K562 (cell line): ENCODE measurements at regions not wholly inside any gene's neighbourhood (a gene's known extent, or its start where the extent isn't known, plus 50 kb on each side); places are given as distances from the start of the nearest gene placed in this dataset.

Experiments
- ATAC-seq: fragments of 200-7000 bp; cut with Tn5 transposase; 3 replicates; pipeline ENCODE4 v1.9.1; 2020; ENCODE audit warnings: moderate library complexity
- BruUV-seq: library from RNA; stranded (reverse); fragments of 400-500 nt; replicated peaks from 2 replicates; lab custom pipeline; 2021; lab: Mats Ljungman, UMichigan
- CTCF ChIA-PET: fragments of 300-600 bp; formaldehyde crosslinking; extraction: SDS; loops from one replicate; lab custom pipeline; 2021; ENCODE audit warnings: low intra/inter-chr PET ratio; lab: Yijun Ruan, JAX
- POLR2A ChIA-PET: fragments of 300-600, 350-650 bp; sonication (Branson Sonifier 250); formaldehyde crosslinking; extraction: SDS; loops from one replicate; lab custom pipeline; 2021; ENCODE audit warnings: antibody characterized with exemption, inconsistent platforms; lab: Yijun Ruan, JAX
- DNase-seq, 4 experiments: peaks; one replicate each; pipeline versions ENCODE4 v3.0.0 to v3.0.0-alpha.2; 2011 to 2018; ENCODE audit warnings: low spot score in 3 of 4, mixed read lengths in 3 of 4; ENCODE audit errors: extremely low read depth in 1 of 4
- FAIRE-seq: peaks from 2 replicates; lab custom pipeline; 2011; peaks lifted over from hg19 to GRCh38; lab: Jason Lieb, UNC
- H2AFZ ChIP-seq: 2 replicates; pipeline ENCODE4 v1.6.0; 2011; ENCODE audit warnings: low read depth, low read length, control low read depth, inconsistent platforms
- H3K27ac ChIP-seq: fragments of 200-600 bp; 3 replicates; pipeline ENCODE4 v1.8.0; 2011; ENCODE audit warnings: low read depth, mild to moderate bottlenecking, control low read depth, inconsistent platforms, low read length, moderate library complexity, mixed read lengths; ENCODE audit errors: extremely low read depth
- H3K27me3 ChIP-seq, 2 experiments: fragments of 300-600 bp in 1 of 2; 2 replicates in 1 of 2; 3 replicates in 1 of 2; pipeline versions ENCODE4 v1.6.0 to v1.8.0; 2011; ENCODE audit warnings: inconsistent platforms in 2 of 2, low read length in 2 of 2, mild to moderate bottlenecking in 1 of 2, mixed read lengths in 1 of 2, moderate library complexity in 1 of 2; ENCODE audit not compliant: control insufficient read depth in 2 of 2, insufficient read depth in 2 of 2
- H3K36me3 ChIP-seq: fragments of 300-600 bp; 3 replicates; pipeline ENCODE4 v1.8.0; 2011; ENCODE audit warnings: mild to moderate bottlenecking, low read length, inconsistent platforms; ENCODE audit not compliant: control insufficient read depth, insufficient read depth
- H3K4me1 ChIP-seq, 2 experiments: fragments of 200-600 bp in 1 of 2; replicated peaks in 1 of 2; 2 replicates in 1 of 2; 3 replicates in 1 of 2; pipeline versions ENCODE4 v1.5.1 to v1.8.0; 2011; ENCODE audit warnings: inconsistent platforms in 2 of 2, low read length in 2 of 2, mild to moderate bottlenecking in 1 of 2, mixed read lengths in 1 of 2, moderate library complexity in 1 of 2; ENCODE audit not compliant: control insufficient read depth in 2 of 2, insufficient read depth in 2 of 2
- H3K4me2 ChIP-seq: 2 replicates; pipeline ENCODE4 v1.6.1; 2011; ENCODE audit warnings: low read length, control low read depth, inconsistent platforms, mixed read lengths; ENCODE audit not compliant: insufficient read depth
- H3K4me3 ChIP-seq: fragments of 200-600 bp; sonication (generic), shearing (Covaris generic); 2 replicates; pipeline ENCODE4 v1.5.1; 2016; ENCODE audit warnings: control low read depth, inconsistent platforms
- H3K79me2 ChIP-seq: fragments of 200-600 bp; 3 replicates; pipeline ENCODE4 v1.8.0; 2011; ENCODE audit warnings: low read length, inconsistent platforms; ENCODE audit not compliant: control insufficient read depth, insufficient read depth
- H3K9ac ChIP-seq, 2 experiments: 2 replicates each; pipeline versions ENCODE4 v1.6.0 to v1.6.1; 2011; ENCODE audit warnings: low read depth in 2 of 2, low read length in 2 of 2, control low read depth in 1 of 2, inconsistent platforms in 1 of 2, mild to moderate bottlenecking in 1 of 2, mixed read lengths in 1 of 2; ENCODE audit not compliant: insufficient read depth in 1 of 2
- H3K9me1 ChIP-seq: one replicate; pipeline ENCODE4 v1.6.0; 2011; ENCODE audit warnings: inconsistent platforms, mild to moderate bottlenecking, low read length, moderate library complexity; ENCODE audit not compliant: control insufficient read depth, insufficient read depth
- H3K9me3 ChIP-seq: replicated peaks from 2 replicates; pipeline ENCODE4 v1.5.1; 2011; ENCODE audit warnings: low read depth, low read length, inconsistent platforms; ENCODE audit not compliant: control insufficient read depth, insufficient read depth
- H4K20me1 ChIP-seq: replicated peaks from 2 replicates; pipeline ENCODE4 v1.6.1; 2011; ENCODE audit warnings: low read length, inconsistent platforms, mixed read lengths; ENCODE audit not compliant: control insufficient read depth, insufficient read depth
- ATF1 ChIP-seq, 2 experiments: fragments of 450-650 bp in 1 of 2; IDR thresholded peaks; 2 replicates each; pipeline ENCODE4 v1.6.1; 2016; ENCODE audit warnings: missing compliant biosample characterization in 1 of 2, missing genetic modification characterization in 1 of 2
- CCAR2 ChIP-seq: fragments of 200-400 bp; formaldehyde crosslinking; IDR thresholded peaks from 2 replicates; pipeline ENCODE4 v1.6.1; 2017; ENCODE audit warnings: mild to moderate bottlenecking, low read depth, low read length
- CEBPG ChIP-seq, 3 experiments: fragments of 200-800 bp in 1 of 3; sonication (Bioruptor generic) in 1 of 3; sonication (generic) in 1 of 3; formaldehyde crosslinking in 1 of 3; IDR thresholded peaks in 2 of 3; conservative IDR thresholded peaks in 1 of 3; 2 replicates each; pipeline versions ENCODE4 v1.6.1 to v1.8.0; 2016 to 2022; ENCODE audit warnings: missing compliant biosample characterization in 2 of 3, missing genetic modification characterization in 2 of 3, mild to moderate bottlenecking in 1 of 3, missing genetic modification reagents in 1 of 3
- GTF2E2 ChIP-seq: fragments of 200-800 bp; sonication (Bioruptor generic); IDR thresholded peaks from 2 replicates; pipeline ENCODE4 v1.6.1; 2016; ENCODE audit warnings: missing genetic modification characterization, missing compliant biosample characterization
- MTA3 ChIP-seq: fragments of 450-650 bp; formaldehyde crosslinking; IDR thresholded peaks from 2 replicates; pipeline ENCODE4 v1.6.1; 2017; ENCODE audit warnings: mild to moderate bottlenecking, borderline replicate concordance
- NR2C2 ChIP-seq, 2 experiments: fragments of 200-800 bp in 1 of 2; sonication (Bioruptor generic) in 1 of 2; sonication (generic) in 1 of 2; formaldehyde crosslinking in 1 of 2; IDR thresholded peaks; 2 replicates each; pipeline versions ENCODE4 v1.6.1 to v1.8.0; 2016 to 2022; ENCODE audit warnings: mild to moderate bottlenecking in 1 of 2, missing compliant biosample characterization in 1 of 2, missing genetic modification characterization in 1 of 2, missing genetic modification reagents in 1 of 2
- SMAD2 ChIP-seq: fragments of 150-350 bp; IDR thresholded peaks from 2 replicates; pipeline ENCODE4 v1.6.1; 2014; ENCODE audit warnings: low read depth, mild to moderate bottlenecking, low read length
- SRSF1 ChIP-seq: fragments of 200-400 bp; formaldehyde crosslinking; IDR thresholded peaks from 2 replicates; pipeline ENCODE4 v1.6.1; 2017; ENCODE audit warnings: mild to moderate bottlenecking, low read depth, low read length, moderate library complexity
- ZC3H4 ChIP-seq: sonication (generic); formaldehyde crosslinking; IDR thresholded peaks from 2 replicates; pipeline ENCODE4 v1.9.0; 2021; ENCODE audit warnings: missing genetic modification reagents, borderline replicate concordance
- ZNF23 ChIP-seq: fragments of 250-450 bp; sonication (Bioruptor Pico); IDR thresholded peaks from 2 replicates; pipeline ENCODE4 v1.4.0; 2020; ENCODE audit warnings: mild to moderate bottlenecking
- ZNF583 ChIP-seq: fragments of 250-450 bp; sonication (Bioruptor Pico); IDR thresholded peaks from 2 replicates; pipeline ENCODE4 v1.4.0; 2020
- ZNF766 ChIP-seq: fragments of 200-800 bp; sonication (Bioruptor generic); conservative IDR thresholded peaks from 2 replicates; pipeline ENCODE4 v1.6.1; 2016; ENCODE audit warnings: missing genetic modification characterization, missing compliant biosample characterization
- WGBS: fragments of 100-300 bp; shearing (Covaris generic); methylation state at CpG from one replicate; pipeline ENCODE4 v1.1.6; 2016; ENCODE audit warnings: low coverage, mixed read lengths; ENCODE audit not compliant: insufficient coverage; ENCODE audit errors: missing lambda C conversion rate; 5-methylcytosine and 5-hydroxymethylcytosine counted together
- in situ Hi-C: fragments of 300-500 bp; cut with MboI; formaldehyde crosslinking; loops from 4 replicates; pipeline ENCODE4 v1.15.0; 2018; ENCODE audit warnings: inconsistent platforms, mixed read lengths
- intact Hi-C: fragments of 100-400 bp; cut with micrococcal nuclease; formaldehyde crosslinking; loops from 2 replicates; pipeline ENCODE4 v1.14.2; 2022
- TF ChIP-seq, protein P1 (sequence below): fragments of 450-650 bp; IDR thresholded peaks from one replicate; pipeline ENCODE4 v1.6.1; 2018; ENCODE audit warnings: mild to moderate bottlenecking, moderate library complexity; ENCODE audit not compliant: partially characterized antibody

GRCh38 chr5:104643320-104643719, 1080.7 kb upstream of the NUDT12 start:
- no peak for TF ChIP-seq ZNF583
- TF ChIP-seq ATF1 (CRISPR knock-in tag; IDR thresholded peaks at IDR 0.05): no peak
- no peak for TF ChIP-seq ATF1 (tag; IDR thresholded peaks at IDR 0.05)
- TF ChIP-seq NR2C2 (CRISPR knock-in tag; IDR thresholded peaks at IDR 0.05): no peak
- TF ChIP-seq NR2C2 (tag; IDR thresholded peaks at IDR 0.05): no peak
- no peak for TF ChIP-seq CCAR2
- TF ChIP-seq CEBPG (CRISPR knock-in tag; IDR thresholded peaks at IDR 0.05): no peak
- TF ChIP-seq CEBPG (tag; conservative IDR thresholded peaks at IDR 0.05 in 1 of 2, IDR thresholded peaks at IDR 0.05 in 1 of 2): no peak
- no peak for TF ChIP-seq ZNF23 (CRISPR knock-in tag)
- TF ChIP-seq SRSF1: no peak
- no peak for TF ChIP-seq MTA3
- TF ChIP-seq, protein P1, sequence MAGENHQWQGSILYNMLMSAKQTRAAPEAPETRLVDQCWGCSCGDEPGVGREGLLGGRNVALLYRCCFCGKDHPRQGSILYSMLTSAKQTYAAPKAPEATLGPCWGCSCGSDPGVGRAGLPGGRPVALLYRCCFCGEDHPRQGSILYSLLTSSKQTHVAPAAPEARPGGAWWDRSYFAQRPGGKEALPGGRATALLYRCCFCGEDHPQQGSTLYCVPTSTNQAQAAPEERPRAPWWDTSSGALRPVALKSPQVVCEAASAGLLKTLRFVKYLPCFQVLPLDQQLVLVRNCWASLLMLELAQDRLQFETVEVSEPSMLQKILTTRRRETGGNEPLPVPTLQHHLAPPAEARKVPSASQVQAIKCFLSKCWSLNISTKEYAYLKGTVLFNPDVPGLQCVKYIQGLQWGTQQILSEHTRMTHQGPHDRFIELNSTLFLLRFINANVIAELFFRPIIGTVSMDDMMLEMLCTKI: no peak
- no peak for TF ChIP-seq SMAD2
- no peak for TF ChIP-seq ZC3H4 (CRISPR knock-in tag)
- no peak for TF ChIP-seq ZNF766 (CRISPR knock-in tag)
- no peak for TF ChIP-seq GTF2E2 (tag)
- no peak overlapping the region for H2AFZ ChIP-seq
- BruUV-seq: no TSS peak
- H4K20me1 ChIP-seq: no peaks in the 10 kb centered on the region
- H3K79me2 ChIP-seq: no peaks in the 10 kb centered on the region
- H3K4me3 ChIP-seq: no peak overlapping the region
- in situ Hi-C loops: no loop called here
- FAIRE-seq (no peak), DNase-seq (no peak), ATAC-seq (no peak)
- ChIA-PET CTCF (no interaction called here), POLR2A (no interaction called here)
- no peak overlapping the region for H3K4me2 ChIP-seq
- no peaks in the 10 kb centered on the region for H3K36me3 ChIP-seq
- H3K4me1 ChIP-seq: no peaks in the 10 kb centered on the region
- 0% methylated on average over 3 of the region's 3 CpGs for WGBS
- no peaks in the 10 kb centered on the region for H3K27me3 ChIP-seq
- H3K9me1 ChIP-seq: no peaks in the 10 kb centered on the region
- no peaks in the 10 kb centered on the region for H3K9me3 ChIP-seq
- H3K27ac ChIP-seq: no peak overlapping the region
- no peak overlapping the region for H3K9ac ChIP-seq
- intact Hi-C loops: no loop called here
